AG09309 (cell line): ENCODE measurements at regions not wholly inside any gene's neighbourhood (a gene's known extent, or its start where the extent isn't known, plus 50 kb on each side); places are given as distances from the start of the nearest gene placed in this dataset.

Experiments
- DNase-seq: peaks from one replicate; pipeline ENCODE4 v3.0.0-alpha.2; 2010; ENCODE audit warnings: low read depth
- H3K4me3 ChIP-seq: 2 replicates; pipeline ENCODE4 v1.5.1; 2011; ENCODE audit warnings: mild to moderate bottlenecking, low read depth, low read length, moderate library complexity; ENCODE audit not compliant: control insufficient read depth
- TF ChIP-seq, protein P1 (sequence below): IDR thresholded peaks from 2 replicates; pipeline ENCODE4 v1.5.1; 2011; ENCODE audit warnings: mild to moderate bottlenecking, low read depth, low read length, inconsistent platforms; ENCODE audit not compliant: insufficient read depth, control insufficient read depth; ENCODE audit errors: missing control alignments

DNA sequence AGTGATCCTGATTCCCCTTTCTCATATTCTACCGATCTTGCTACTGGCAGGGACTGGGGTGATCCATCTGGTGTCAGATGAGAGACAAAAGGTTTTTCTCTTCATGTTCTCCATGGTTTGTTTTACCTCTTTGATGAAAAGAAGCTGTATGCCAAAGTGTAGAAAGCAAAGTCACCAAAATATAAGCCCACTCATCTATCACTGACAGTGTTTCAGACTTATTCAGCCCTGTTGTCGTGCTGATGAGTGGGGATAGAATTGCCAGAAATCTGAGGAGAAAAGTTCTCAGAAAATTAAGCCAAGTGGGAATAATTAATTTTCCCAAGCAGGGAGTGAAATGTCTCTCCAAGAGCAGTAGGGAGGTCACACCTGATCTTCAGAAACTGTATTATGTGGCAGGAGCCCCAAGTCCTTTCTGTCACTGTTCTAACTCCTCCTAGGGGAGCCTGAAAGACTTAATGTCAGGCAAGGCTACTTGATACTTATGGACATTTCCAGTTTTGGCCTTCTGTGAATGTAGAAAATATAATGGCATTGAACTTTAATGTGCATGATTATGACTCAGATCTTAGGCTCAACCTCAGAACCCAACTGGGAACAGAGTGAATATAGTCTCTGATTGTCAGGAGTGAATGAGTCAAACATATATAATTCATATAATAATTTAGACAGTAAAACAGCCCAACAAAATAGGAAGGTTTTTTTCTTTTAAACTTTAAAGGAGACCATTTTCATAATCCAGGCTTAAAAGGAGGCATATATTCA, 298.1 kb downstream of the ANKRD50 start:
- DNase-seq, result no peak
- TF ChIP-seq, protein P1, sequence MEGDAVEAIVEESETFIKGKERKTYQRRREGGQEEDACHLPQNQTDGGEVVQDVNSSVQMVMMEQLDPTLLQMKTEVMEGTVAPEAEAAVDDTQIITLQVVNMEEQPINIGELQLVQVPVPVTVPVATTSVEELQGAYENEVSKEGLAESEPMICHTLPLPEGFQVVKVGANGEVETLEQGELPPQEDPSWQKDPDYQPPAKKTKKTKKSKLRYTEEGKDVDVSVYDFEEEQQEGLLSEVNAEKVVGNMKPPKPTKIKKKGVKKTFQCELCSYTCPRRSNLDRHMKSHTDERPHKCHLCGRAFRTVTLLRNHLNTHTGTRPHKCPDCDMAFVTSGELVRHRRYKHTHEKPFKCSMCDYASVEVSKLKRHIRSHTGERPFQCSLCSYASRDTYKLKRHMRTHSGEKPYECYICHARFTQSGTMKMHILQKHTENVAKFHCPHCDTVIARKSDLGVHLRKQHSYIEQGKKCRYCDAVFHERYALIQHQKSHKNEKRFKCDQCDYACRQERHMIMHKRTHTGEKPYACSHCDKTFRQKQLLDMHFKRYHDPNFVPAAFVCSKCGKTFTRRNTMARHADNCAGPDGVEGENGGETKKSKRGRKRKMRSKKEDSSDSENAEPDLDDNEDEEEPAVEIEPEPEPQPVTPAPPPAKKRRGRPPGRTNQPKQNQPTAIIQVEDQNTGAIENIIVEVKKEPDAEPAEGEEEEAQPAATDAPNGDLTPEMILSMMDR, result no peak
- no peak overlapping the region for H3K4me3 ChIP-seq

DNA sequence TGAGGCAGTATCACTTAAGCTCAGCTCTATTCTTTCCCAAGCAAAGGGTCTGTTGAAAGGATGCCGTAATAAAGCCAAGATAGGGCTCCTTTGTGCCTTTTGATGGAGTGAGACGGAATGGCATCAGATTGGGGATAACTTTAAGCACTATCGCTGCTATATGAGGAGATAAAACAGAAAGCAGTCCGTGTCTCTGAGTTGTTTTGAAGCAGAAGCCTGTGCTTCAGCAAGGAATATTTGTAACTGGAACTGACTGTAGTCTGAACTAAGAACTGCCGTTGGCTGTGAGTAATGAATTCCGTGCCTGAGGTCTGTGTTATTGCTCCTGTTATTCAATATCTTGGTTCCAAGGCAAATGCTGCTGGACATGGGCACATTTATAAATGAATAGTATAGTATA, 297.4 kb downstream of the ANKRD50 start:
- DNase-seq, result peak; percentile 25
- TF ChIP-seq, protein P1, result no peak
- H3K4me3 ChIP-seq, result no peak overlapping the region

DNA sequence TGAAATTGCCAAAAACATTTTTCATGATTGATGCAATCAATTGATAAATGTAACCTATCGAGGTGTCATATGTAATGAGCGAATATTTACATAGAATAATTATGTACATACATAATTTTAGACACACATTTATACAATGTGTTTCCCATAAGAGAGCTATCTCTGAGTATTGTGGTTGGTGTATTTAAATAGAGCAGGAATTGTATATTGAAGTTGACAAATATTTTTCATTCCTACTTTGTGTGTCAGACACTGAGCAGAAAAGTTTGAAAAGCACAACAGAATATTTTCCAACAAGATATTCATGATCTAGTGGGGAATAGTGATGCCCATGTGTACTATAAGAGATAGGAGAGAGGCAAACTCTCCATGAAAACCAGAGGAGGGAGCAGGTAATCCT, 295.2 kb downstream of the ANKRD50 start:
- H3K4me3 ChIP-seq, result no peak overlapping the region
- DNase-seq, result no peak
- TF ChIP-seq, protein P1, result no peak

DNA sequence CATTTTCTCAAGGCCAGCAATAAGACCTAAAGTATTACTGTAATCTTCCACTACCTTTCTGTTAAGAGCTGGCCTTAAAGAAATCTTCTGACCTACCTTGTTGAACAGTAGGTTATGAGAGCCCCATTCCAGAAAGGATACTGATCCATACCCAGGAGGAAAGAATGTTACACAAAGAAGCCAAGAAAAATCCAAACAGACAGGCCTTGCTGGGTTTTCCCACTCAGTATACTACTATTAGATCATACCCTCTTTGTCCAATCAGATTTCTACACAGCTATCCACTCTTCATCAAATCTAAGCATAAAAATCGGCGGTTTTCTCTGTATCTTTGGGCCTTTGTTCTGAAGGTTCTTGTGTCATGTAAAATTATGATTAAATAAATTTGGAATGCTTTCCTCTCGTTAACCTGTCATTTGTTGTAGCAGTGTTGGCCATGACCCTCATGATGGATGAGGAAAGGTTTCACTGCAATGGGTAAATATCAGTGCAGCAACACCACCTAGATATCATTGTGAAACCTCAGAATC, 292.3 kb downstream of the ANKRD50 start:
- TF ChIP-seq, protein P1, result no peak
- H3K4me3 ChIP-seq, result no peak overlapping the region
- DNase-seq, result no peak

DNA sequence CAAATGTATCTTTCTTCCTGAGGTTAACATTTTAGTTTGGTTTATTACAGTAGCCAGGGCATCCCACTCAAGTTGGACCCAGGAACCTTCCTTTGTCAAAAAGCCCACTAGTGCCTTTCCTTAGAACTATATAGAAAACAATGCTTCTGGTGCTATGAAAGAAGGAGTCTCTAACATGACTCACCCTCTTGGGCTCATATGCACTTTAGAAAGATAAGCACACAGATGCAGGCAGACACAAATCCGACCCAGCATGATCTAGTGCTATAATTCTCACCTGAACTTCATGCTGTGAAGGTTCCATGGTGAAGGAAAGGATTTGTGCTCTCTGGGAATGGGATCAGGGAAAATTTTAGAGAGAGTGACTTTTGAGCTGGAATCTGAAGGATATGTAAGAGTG, 289.4 kb downstream of the ANKRD50 start:
- no peak for DNase-seq
- H3K4me3 ChIP-seq, result no peak overlapping the region
- TF ChIP-seq, protein P1, result no peak

DNA sequence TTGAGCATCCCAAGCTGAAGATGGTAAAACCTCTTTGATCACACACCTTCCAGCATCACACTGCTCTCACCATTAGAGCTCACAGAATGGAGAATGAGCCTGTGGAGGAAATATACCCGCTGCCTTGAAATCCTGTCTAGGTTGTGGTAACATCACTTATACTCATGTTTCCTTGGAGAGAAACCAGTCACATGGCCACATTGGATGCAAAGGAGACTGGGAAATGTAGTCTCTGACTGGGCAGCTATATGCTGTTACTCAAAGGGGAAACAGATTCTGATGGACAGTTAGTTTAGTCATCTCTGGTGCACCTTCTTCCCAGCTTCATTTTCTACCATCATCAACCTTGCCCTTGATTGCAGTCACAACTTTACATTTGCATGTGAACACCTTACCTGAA, 286.3 kb downstream of the ANKRD50 start:
- H3K4me3 ChIP-seq, result no peak overlapping the region
- TF ChIP-seq, protein P1, result no peak
- DNase-seq, result no peak
